HepG2 (cell line): ENCODE measurements at regions not wholly inside any gene's neighbourhood (a gene's known extent, or its start where the extent isn't known, plus 50 kb on each side); places are given as distances from the start of the nearest gene placed in this dataset.

Experiments
- ATAC-seq: fragments of 200-7000 bp; cut with Tn5 transposase; 3 replicates; pipeline ENCODE4 v1.9.1; 2020; ENCODE audit warnings: mild to moderate bottlenecking, moderate library complexity
- BruUV-seq: library from RNA; stranded (reverse); fragments of 400-500 nt; replicated peaks from 2 replicates; lab custom pipeline; 2021; lab: Mats Ljungman, UMichigan
- CTCF ChIA-PET: fragments of 300-600 bp; formaldehyde crosslinking; extraction: SDS; loops from one replicate; lab custom pipeline; 2021; ENCODE audit warnings: low total read pairs, inconsistent platforms, low intra/inter-chr PET ratio; lab: Yijun Ruan, JAX
- POLR2A ChIA-PET: fragments of 350-600 bp; sonication (Branson Sonifier 250); formaldehyde crosslinking; loops from one replicate; lab custom pipeline; 2020; ENCODE audit warnings: antibody characterized with exemption, inconsistent platforms; lab: Yijun Ruan, JAX
- DNase-seq: peaks from one replicate; pipeline ENCODE4 v3.0.0-alpha.2; 2015; ENCODE audit warnings: low spot score
- FAIRE-seq: peaks from 3 replicates; lab custom pipeline; 2011; peaks lifted over from hg19 to GRCh38; lab: Jason Lieb, UNC
- H2AFZ ChIP-seq: one replicate; pipeline ENCODE4 v1.6.1; 2011; ENCODE audit warnings: low read length, inconsistent platforms
- H3K27ac ChIP-seq: fragments of 300-600 bp; 3 replicates; pipeline ENCODE4 v1.8.0; 2011; ENCODE audit warnings: mixed run types, mild to moderate bottlenecking, mixed read lengths, low read length, inconsistent platforms; ENCODE audit not compliant: insufficient read depth; ENCODE audit errors: extremely low read length
- H3K27me3 ChIP-seq, 2 experiments: fragments of 200-600 bp in 1 of 2; 2 replicates in 1 of 2; 3 replicates in 1 of 2; pipeline versions ENCODE4 v1.6.0 to v1.8.0; 2011; ENCODE audit warnings: low read length in 2 of 2, mild to moderate bottlenecking in 2 of 2, moderate library complexity in 2 of 2, inconsistent platforms in 1 of 2; ENCODE audit not compliant: insufficient read depth in 2 of 2, control insufficient read depth in 1 of 2
- H3K36me3 ChIP-seq, 2 experiments: fragments of 200-600 bp in 1 of 2; replicated peaks in 1 of 2; 2 replicates in 1 of 2; 3 replicates in 1 of 2; pipeline versions ENCODE4 v1.5.1 to v1.8.0; 2011; ENCODE audit warnings: low read length in 2 of 2, inconsistent platforms in 1 of 2; ENCODE audit not compliant: insufficient read depth in 2 of 2, control insufficient read depth in 1 of 2
- H3K4me1 ChIP-seq: 2 replicates; pipeline ENCODE4 v1.5.1; 2012; ENCODE audit warnings: low read length, inconsistent platforms; ENCODE audit not compliant: insufficient read depth
- H3K4me2 ChIP-seq: 2 replicates; pipeline ENCODE4 v1.6.0; 2011; ENCODE audit warnings: low read depth, low read length, inconsistent platforms
- H3K4me3 ChIP-seq, 3 experiments: fragments of 200-600 bp in 1 of 3; sonication (generic), shearing (Covaris generic) in 1 of 3; replicated peaks in 1 of 3; 2 replicates each; pipeline ENCODE4 v1.5.1; 2011 to 2016; ENCODE audit warnings: low read length in 3 of 3, inconsistent platforms in 2 of 3, low read depth in 2 of 3, mild to moderate bottlenecking in 2 of 3, control low read depth in 1 of 3, mixed read lengths in 1 of 3; ENCODE audit not compliant: insufficient read depth in 1 of 3
- H3K79me2 ChIP-seq: one replicate; pipeline ENCODE4 v1.6.1; 2011; ENCODE audit warnings: low read length, inconsistent platforms; ENCODE audit not compliant: insufficient read depth
- H3K9ac ChIP-seq: 2 replicates; pipeline ENCODE4 v1.6.0; 2011; ENCODE audit warnings: mild to moderate bottlenecking, low read depth, low read length, inconsistent platforms; ENCODE audit not compliant: insufficient read depth
- H3K9me3 ChIP-seq: 2 replicates; pipeline ENCODE4 v1.5.1; 2012; ENCODE audit warnings: mild to moderate bottlenecking, low read length
- H4K20me1 ChIP-seq: 2 replicates; pipeline ENCODE4 v1.6.0; 2011; ENCODE audit warnings: inconsistent platforms, mild to moderate bottlenecking, low read length, moderate library complexity; ENCODE audit not compliant: insufficient read depth
- DMAP1 ChIP-seq: IDR thresholded peaks from 2 replicates; pipeline ENCODE4 v1.6.1; 2016
- HDAC2 ChIP-seq: sonication (generic); formaldehyde crosslinking; IDR thresholded peaks from 2 replicates; pipeline ENCODE4 v1.4.0; 2020; ENCODE audit warnings: missing genetic modification reagents
- PHB2 ChIP-seq: fragments of 450-650 bp; IDR thresholded peaks from 2 replicates; pipeline ENCODE4 v1.6.1; 2018; ENCODE audit not compliant: partially characterized antibody
- STAT5B ChIP-seq: sonication (generic); formaldehyde crosslinking; IDR thresholded peaks from 2 replicates; pipeline ENCODE4 v1.4.0; 2020; ENCODE audit warnings: missing genetic modification reagents
- TRIM24 ChIP-seq: sonication (generic); formaldehyde crosslinking; IDR thresholded peaks from 2 replicates; pipeline ENCODE4 v1.8.0; 2022; ENCODE audit warnings: mild to moderate bottlenecking, missing genetic modification reagents
- WIZ ChIP-seq: sonication (generic); formaldehyde crosslinking; IDR thresholded peaks from 2 replicates; pipeline ENCODE4 v1.5.1; 2020; ENCODE audit warnings: mild to moderate bottlenecking, missing genetic modification reagents
- ZBTB40 ChIP-seq, 2 experiments: fragments of 450-650 bp in 1 of 2; sonication (generic) in 1 of 2; formaldehyde crosslinking in 1 of 2; IDR thresholded peaks; 2 replicates each; pipeline versions ENCODE4 v1.6.1 to v1.8.0; 2016 to 2022; ENCODE audit warnings: antibody characterized with exemption in 1 of 2, mild to moderate bottlenecking in 1 of 2, missing genetic modification reagents in 1 of 2
- ZNF264 ChIP-seq: sonication (generic); formaldehyde crosslinking; IDR thresholded peaks from 2 replicates; pipeline ENCODE4 v1.4.0; 2020; ENCODE audit warnings: missing genetic modification reagents
- ZNF274 ChIP-seq: sonication (generic); formaldehyde crosslinking; IDR thresholded peaks from 2 replicates; pipeline ENCODE4 v1.5.1; 2020; ENCODE audit warnings: mild to moderate bottlenecking, missing genetic modification reagents
- ZNF292 ChIP-seq: sonication (generic); formaldehyde crosslinking; IDR thresholded peaks from 2 replicates; pipeline ENCODE4 v1.8.1; 2022; ENCODE audit warnings: mild to moderate bottlenecking, low read depth, missing genetic modification reagents, borderline replicate concordance
- ZNF556 ChIP-seq: sonication (generic); formaldehyde crosslinking; IDR thresholded peaks from 2 replicates; pipeline ENCODE4 v1.4.0; 2020; ENCODE audit warnings: mild to moderate bottlenecking, missing genetic modification reagents, borderline replicate concordance
- ZNF724P ChIP-seq: sonication (generic); formaldehyde crosslinking; IDR thresholded peaks from 2 replicates; pipeline ENCODE4 v1.8.0; 2022; ENCODE audit warnings: missing genetic modification reagents, borderline replicate concordance
- ZNF879 ChIP-seq: sonication (generic); formaldehyde crosslinking; IDR thresholded peaks from 2 replicates; pipeline ENCODE4 v1.8.1; 2023; ENCODE audit warnings: missing genetic modification reagents
- ZSCAN12 ChIP-seq: sonication (generic); formaldehyde crosslinking; IDR thresholded peaks from 2 replicates; pipeline ENCODE4 v1.9.0; 2021; ENCODE audit warnings: mild to moderate bottlenecking, missing genetic modification reagents
- WGBS: methylation state at CpG from one replicate; pipeline ENCODE4 v1.1.6; 2017; ENCODE audit warnings: low lambda C conversion rate; 5-methylcytosine and 5-hydroxymethylcytosine counted together
- in situ Hi-C: cut with HindIII; loops from 2 replicates; pipeline ENCODE4 v1.10.0; 2017; ENCODE audit warnings: low pct_unique_long_range_greater_than_20kb; ENCODE audit not compliant: extremely low pct_ligation_motif_present
- intact Hi-C: fragments of 100-400 bp; cut with micrococcal nuclease; formaldehyde crosslinking; loops from one replicate; pipeline ENCODE4 v1.10.0; 2022; ENCODE audit not compliant: unreplicated experiment

- WGBS = 5% methylated on average over 1 of the region's 1 CpG
- H3K4me1 ChIP-seq = no peaks in the 10 kb centered on the region; the same call in 1 of the 2 replicates
- no peaks in the 10 kb centered on the region for H3K9me3 ChIP-seq
- ATAC-seq (no peak; the same call in 1 of the 3 replicates), DNase-seq (no peak)
- H3K36me3 ChIP-seq = no peaks in the 10 kb centered on the region
- H4K20me1 ChIP-seq = no peaks in the 10 kb centered on the region
- ChIA-PET POLR2A (no interaction called here), CTCF (no interaction called here)
- no TSS peak for BruUV-seq
- H3K79me2 ChIP-seq = no peaks in the 10 kb centered on the region
- no peak overlapping the region for H3K27ac ChIP-seq
- in situ Hi-C loops (no loop called here), intact Hi-C loops (no loop called here)
- 0 out of 5 replicates have a peak, but pooled peaks cover 0 to under 1% of the 10 kb centered on the region in 2 experiments for H3K27me3 ChIP-seq
- H3K4me2 ChIP-seq = no peak overlapping the region
- H2AFZ ChIP-seq = no peak overlapping the region
- no peak overlapping the region for H3K4me3 ChIP-seq
- no peak overlapping the region for H3K9ac ChIP-seq
- TF ChIP-seq ZNF556 (CRISPR knock-in tag) (no peak), WIZ (no peak), ZNF292 (no peak), STAT5B (no peak), DMAP1 (no peak), ZNF724P (CRISPR knock-in tag) (no peak), TRIM24 (no peak), ZSCAN12 (CRISPR knock-in tag) (no peak), ZNF274 (CRISPR knock-in tag) (no peak), HDAC2 (CRISPR knock-in tag) (no peak), ZBTB40 (IDR thresholded peaks at IDR 0.05) (no peak), ZBTB40 (CRISPR knock-in tag; IDR thresholded peaks at IDR 0.05) (no peak), ZNF264 (CRISPR knock-in tag) (no peak), ZNF879 (CRISPR knock-in tag) (no peak), PHB2 (no peak)
- TF ChIP-seq, all 625 proteins: peak for 0
- FAIRE-seq = no peak
These were observed 149.7 kb upstream of the ARID1B start for GRCh38 chr6:156627524-156627923.
